ENCODE measurements at regions not wholly inside any gene's neighbourhood (a gene's known extent, or its start where the extent isn't known, plus 50 kb on each side); places are given as distances from the start of the nearest gene placed in this dataset.

- TF ChIP-seq CTCF (IDR thresholded peaks at IDR 0.05) (no peak), POLR2A (IDR thresholded peaks at IDR 0.05) (no peak)
These were observed 273.9 kb downstream of the CDC5L start for GRCh38 chr6:44661221-44662008.

All from vagina (tissue), 2 donors.